MM.1S (cell line): ENCODE measurements at regions not wholly inside any gene's neighbourhood (a gene's known extent, or its start where the extent isn't known, plus 50 kb on each side); places are given as distances from the start of the nearest gene placed in this dataset.

Experiments
- DNase-seq: peaks from one replicate; pipeline ENCODE4 v3.0.0-alpha.2; 2015
- H2AFZ ChIP-seq: fragments of 300-600 bp; sonication (generic); 2 replicates; pipeline ENCODE4 v1.6.0; 2016; ENCODE audit warnings: antibody characterized with exemption, low read length
- H3F3A ChIP-seq: fragments of 300-600 bp; sonication (generic); 2 replicates; pipeline ENCODE4 v1.6.1; 2016; ENCODE audit warnings: mild to moderate bottlenecking, antibody characterized with exemption, low read length, moderate library complexity, mixed read lengths; ENCODE audit not compliant: insufficient read depth
- H3K27ac ChIP-seq: fragments of 300-600 bp; sonication (generic); 2 replicates; pipeline ENCODE4 v1.5.1; 2016; ENCODE audit warnings: mild to moderate bottlenecking, low read length
- H3K27me3 ChIP-seq: fragments of 300-600 bp; sonication (generic); replicated peaks from 2 replicates; pipeline ENCODE4 v1.6.0; 2016; ENCODE audit warnings: low read length; ENCODE audit not compliant: insufficient read depth
- H3K36me3 ChIP-seq: fragments of 300-600 bp; sonication (generic); replicated peaks from 2 replicates; pipeline ENCODE4 v1.6.1; 2016; ENCODE audit warnings: mild to moderate bottlenecking, low read length, mixed read lengths; ENCODE audit not compliant: insufficient read depth
- H3K4me1 ChIP-seq: fragments of 300-600 bp; sonication (generic); 2 replicates; pipeline ENCODE4 v1.6.1; 2016; ENCODE audit warnings: low read length, mixed read lengths
- H3K4me2 ChIP-seq: fragments of 300-600 bp; sonication (generic); 2 replicates; pipeline ENCODE4 v1.6.0; 2016; ENCODE audit warnings: low read depth, low read length
- H3K4me3 ChIP-seq: fragments of 300-600 bp; sonication (generic); 2 replicates; pipeline ENCODE4 v1.5.1; 2016; ENCODE audit warnings: low read length, mixed read lengths
- H3K79me2 ChIP-seq: fragments of 300-600 bp; sonication (generic); 2 replicates; pipeline ENCODE4 v1.6.1; 2016; ENCODE audit warnings: mixed run types, low read length, mixed read lengths
- H3K9ac ChIP-seq: fragments of 300-600 bp; sonication (generic); 2 replicates; pipeline ENCODE4 v1.6.1; 2016; ENCODE audit warnings: low read length, mixed read lengths
- H3K9me2 ChIP-seq: fragments of 300-600 bp; sonication (generic); replicated peaks from 2 replicates; pipeline ENCODE4 v1.6.1; 2016; ENCODE audit warnings: mild to moderate bottlenecking, low read length, mixed read lengths; ENCODE audit not compliant: insufficient read depth
- H3K9me3 ChIP-seq: fragments of 300-600 bp; sonication (generic); replicated peaks from 2 replicates; pipeline ENCODE4 v1.6.1; 2016; ENCODE audit warnings: mild to moderate bottlenecking, low read length, mixed read lengths; ENCODE audit not compliant: insufficient read depth
- H4K20me1 ChIP-seq: fragments of 300-600 bp; sonication (generic); 2 replicates; pipeline ENCODE4 v1.6.1; 2016; ENCODE audit warnings: mild to moderate bottlenecking, low read length, moderate library complexity, mixed read lengths; ENCODE audit not compliant: insufficient read depth
- CTCF ChIP-seq: fragments of 300-600 bp; sonication (generic); IDR thresholded peaks from 2 replicates; pipeline ENCODE4 v1.5.1; 2016; ENCODE audit warnings: antibody characterized with exemption, low read length, mixed read lengths
- EZH2 ChIP-seq: fragments of 300-600 bp; sonication (generic); optimal IDR thresholded peaks from 2 replicates; pipeline ENCODE3; 2017; ENCODE audit warnings: low read depth, mild to moderate bottlenecking, antibody characterized with exemption, low read length, mixed read lengths
- EZH2phosphoT487 ChIP-seq: fragments of 300-600 bp; sonication (generic); IDR thresholded peaks from 2 replicates; pipeline ENCODE4 v1.6.1; 2018; ENCODE audit warnings: antibody characterized with exemption, low read length

- H3K36me3 ChIP-seq = no peaks in the 10 kb centered on the region
- H4K20me1 ChIP-seq = no peaks in the 10 kb centered on the region
- no peaks in the 10 kb centered on the region for H3K9me3 ChIP-seq
- no peak overlapping the region for H3K27ac ChIP-seq
- H3F3A ChIP-seq = no peaks in the 10 kb centered on the region
- no peak overlapping the region for H3K4me2 ChIP-seq
- no peak for DNase-seq
- no peak overlapping the region for H3K9ac ChIP-seq
- no peaks in the 10 kb centered on the region for H3K79me2 ChIP-seq
- no peak overlapping the region for H3K4me3 ChIP-seq
- H3K9me2 ChIP-seq = no peaks in the 10 kb centered on the region
- H3K4me1 ChIP-seq = no peaks in the 10 kb centered on the region
- TF ChIP-seq EZH2phosphoT487 = no peak
- TF ChIP-seq CTCF = no peak
- TF ChIP-seq EZH2 = no peak
- no peak overlapping the region for H2AFZ ChIP-seq
- H3K27me3 ChIP-seq = no peaks in the 10 kb centered on the region
These were observed 185.8 kb upstream of the PRICKLE2 start for GRCh38 chr3:64411101-64411500.

GRCh38 chr3:64410226-64410625 is 185.0 kb upstream of the PRICKLE2 start:
- no peak for DNase-seq
- Histone ChIP-seq H2AFZ (no peak overlapping the region), H3K9me2 (no peaks in the 10 kb centered on the region), H3K9ac (no peak overlapping the region), H3K4me2 (no peak overlapping the region), H3K4me1 (no peaks in the 10 kb centered on the region), H3K36me3 (no peaks in the 10 kb centered on the region), H3F3A (no peaks in the 10 kb centered on the region), H3K27me3 (no peaks in the 10 kb centered on the region), H3K27ac (no peak overlapping the region), H3K79me2 (no peaks in the 10 kb centered on the region), H3K4me3 (no peak overlapping the region), H3K9me3 (no peaks in the 10 kb centered on the region), H4K20me1 (no peaks in the 10 kb centered on the region)
- TF ChIP-seq CTCF = no peak
- no peak for TF ChIP-seq EZH2

GRCh38 chr3:64408770-64409169 is 183.5 kb upstream of the PRICKLE2 start:
- Histone ChIP-seq H3K27ac (no peak overlapping the region), H3K27me3 (no peaks in the 10 kb centered on the region), H3K9me3 (no peaks in the 10 kb centered on the region), H3K79me2 (no peaks in the 10 kb centered on the region), H3K4me1 (no peaks in the 10 kb centered on the region), H3K9me2 (no peaks in the 10 kb centered on the region), H4K20me1 (no peaks in the 10 kb centered on the region), H3F3A (no peaks in the 10 kb centered on the region), H2AFZ (no peak overlapping the region), H3K4me2 (no peak overlapping the region), H3K9ac (no peak overlapping the region), H3K36me3 (no peaks in the 10 kb centered on the region), H3K4me3 (no peak overlapping the region)
- TF ChIP-seq EZH2phosphoT487 = no peak
- TF ChIP-seq EZH2 = no peak
- TF ChIP-seq CTCF = no peak
- no peak for DNase-seq

GRCh38 chr3:64406271-64406670 is 181.0 kb upstream of the PRICKLE2 start:
- TF ChIP-seq EZH2phosphoT487 (no peak), EZH2 (no peak), CTCF (no peak)
- DNase-seq = no peak
- Histone ChIP-seq H3K9me3 (no peaks in the 10 kb centered on the region), H3K4me1 (peaks cover under 1% of the 10 kb centered on the region; the same call in 1 of the 2 replicates), H3K4me2 (no peak overlapping the region), H3K27ac (no peak overlapping the region), H3K36me3 (no peaks in the 10 kb centered on the region), H3K9ac (no peak overlapping the region), H2AFZ (no peak overlapping the region), H3K27me3 (no peaks in the 10 kb centered on the region), H4K20me1 (no peaks in the 10 kb centered on the region), H3K9me2 (no peaks in the 10 kb centered on the region), H3F3A (no peaks in the 10 kb centered on the region), H3K79me2 (no peaks in the 10 kb centered on the region), H3K4me3 (no peak overlapping the region)
